Stimulated activated effector memory CD8-positive, alpha-beta T cell treated with anti-CD3 and anti-CD28 coated beads, Interleukin-12 subunit alpha, Interleukin-12 subunit beta, amount 100 ng/mL, for 72 hours (primary cell): ENCODE measurements at regions not wholly inside any gene's neighbourhood (a gene's known extent, or its start where the extent isn't known, plus 50 kb on each side); places are given as distances from the start of the nearest gene placed in this dataset.
A peak's percentile ranks its signal among the peaks of the same experiment; 100 is the strongest.

Experiments used
- ATAC-seq: fragments of 150-1000 bp; cut with Tn5 transposase; 2 replicates; pipeline ENCODE4 v1.10.0; 2021
- DNase-seq, 2 donors: peaks; one replicate each; pipeline ENCODE4 v3.0.0; 2021 to 2022; ENCODE audit warnings: low spot score in 2 of 2
- H3K27ac Mint-ChIP-seq: one replicate; pipeline ENCODE4 v1.8.0; 2022; ENCODE audit warnings: mild to moderate bottlenecking, mixed read lengths
- H3K36me3 Mint-ChIP-seq: one replicate; pipeline ENCODE4 v1.8.0; 2022; ENCODE audit warnings: mild to moderate bottlenecking, mixed read lengths
- H3K4me1 Mint-ChIP-seq: one replicate; pipeline ENCODE4 v1.8.0; 2022; ENCODE audit warnings: mixed read lengths
- H3K4me3 Mint-ChIP-seq: one replicate; pipeline ENCODE4 v1.8.0; 2022; ENCODE audit warnings: mild to moderate bottlenecking, mixed read lengths
- H3K9me3 Mint-ChIP-seq: one replicate; pipeline ENCODE4 v1.8.0; 2022; ENCODE audit warnings: mixed read lengths

- H3K36me3 Mint-ChIP-seq: no peaks in the 10 kb centered on the region
- H3K27ac Mint-ChIP-seq: no peak overlapping the region
- no peak overlapping the region for H3K4me3 Mint-ChIP-seq
- H3K9me3 Mint-ChIP-seq: peaks cover 3% of the 10 kb centered on the region
- DNase-seq: no peak
- peaks cover 21% of the 10 kb centered on the region for H3K4me1 Mint-ChIP-seq
- ATAC-seq: no peak
Observed at GRCh38 chr12:68489273-68489672, 121.4 kb upstream of the RAP1B start.

DNA sequence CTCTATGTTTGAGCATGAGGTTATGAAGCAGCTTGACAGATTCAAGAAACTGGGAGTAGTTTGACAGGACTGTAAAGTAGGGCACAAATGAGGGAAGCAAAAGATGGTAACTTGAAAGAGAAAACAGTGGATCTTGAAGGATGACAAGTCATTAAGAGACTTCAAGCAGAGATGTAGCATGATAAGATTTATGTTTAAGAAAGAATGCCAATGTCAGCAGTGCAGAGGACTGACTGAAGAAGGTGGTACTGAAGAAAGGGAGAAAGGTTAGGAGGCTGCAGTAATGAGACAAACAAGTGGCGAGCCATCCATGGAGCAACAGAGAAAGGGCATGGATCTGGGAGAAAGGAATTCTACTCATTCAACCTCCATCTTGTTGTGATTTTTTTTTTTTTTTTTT is 120.2 kb upstream of the RAP1B start:
- no peak overlapping the region for H3K4me3 Mint-ChIP-seq
- H3K27ac Mint-ChIP-seq: no peak overlapping the region
- no peak for DNase-seq
- no peaks in the 10 kb centered on the region for H3K36me3 Mint-ChIP-seq
- ATAC-seq: no peak
- peaks cover 18% of the 10 kb centered on the region for H3K4me1 Mint-ChIP-seq
- peaks cover 3% of the 10 kb centered on the region for H3K9me3 Mint-ChIP-seq

GRCh38 chr12:68491204-68491960 is 119.3 kb upstream of the RAP1B start:
- peak; percentile 26 for ATAC-seq
- Mint-ChIP-seq H3K27ac (no peak overlapping the region), H3K4me1 (peaks cover 27% of the 10 kb centered on the region), H3K9me3 (peaks cover 3% of the 10 kb centered on the region), H3K36me3 (no peaks in the 10 kb centered on the region), H3K4me3 (no peak overlapping the region)
- DNase-seq: no peak

- no peak overlapping the region for H3K4me3 Mint-ChIP-seq
- peaks cover 54% of the 10 kb centered on the region for H3K4me1 Mint-ChIP-seq
- H3K27ac Mint-ChIP-seq: no peak overlapping the region
- H3K36me3 Mint-ChIP-seq: peaks cover 12% of the 10 kb centered on the region
- ATAC-seq: no peak
- H3K9me3 Mint-ChIP-seq: peaks cover 1% of the 10 kb centered on the region
- DNase-seq: no peak
Observed at GRCh38 chr12:68495336-68496070, 115.2 kb upstream of the RAP1B start.

- Mint-ChIP-seq H3K4me3 (peak overlapping the region; percentile 67), H3K27ac (peak overlapping the region; percentile 97), H3K4me1 (peaks cover 41% of the 10 kb centered on the region), H3K9me3 (no peaks in the 10 kb centered on the region), H3K36me3 (peaks cover 12% of the 10 kb centered on the region)
- DNase-seq (no peak), ATAC-seq (peak; percentile 89)
Observed at GRCh38 chr12:68497107-68497506, 113.6 kb upstream of the RAP1B start.

DNA sequence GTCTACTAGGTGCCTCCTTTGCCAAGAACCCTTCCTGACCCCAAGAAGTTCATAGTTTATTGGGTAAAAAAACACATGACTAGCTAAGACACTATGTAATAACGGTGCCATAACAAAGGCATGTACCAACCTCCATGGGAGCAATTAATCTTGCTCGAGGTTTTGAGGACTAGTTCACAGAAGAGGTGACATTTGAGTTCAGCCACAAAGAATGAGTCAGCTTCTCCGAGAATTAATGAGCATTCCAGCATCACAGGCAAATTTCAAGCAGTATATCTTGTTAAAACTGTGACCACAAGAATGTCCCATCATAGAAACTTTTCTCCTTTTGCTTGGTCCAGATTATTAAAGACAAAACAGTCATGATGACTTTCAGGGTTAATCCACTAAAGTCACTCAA is 113.0 kb upstream of the RAP1B start:
- peak in 1 of 2 donors; percentile 78 for DNase-seq
- peaks cover 41% of the 10 kb centered on the region for H3K4me1 Mint-ChIP-seq
- peak; percentile 94 for ATAC-seq
- peak overlapping the region; percentile 97 for H3K27ac Mint-ChIP-seq
- peak overlapping the region; percentile 67 for H3K4me3 Mint-ChIP-seq
- H3K9me3 Mint-ChIP-seq: no peaks in the 10 kb centered on the region
- peaks cover 12% of the 10 kb centered on the region for H3K36me3 Mint-ChIP-seq

- Mint-ChIP-seq H3K4me3 (peak overlapping the region; percentile 67), H3K36me3 (peaks cover 12% of the 10 kb centered on the region), H3K4me1 (peaks cover 41% of the 10 kb centered on the region), H3K9me3 (no peaks in the 10 kb centered on the region), H3K27ac (peak overlapping the region; percentile 97)
- ATAC-seq (no peak), DNase-seq (no peak)
Observed at GRCh38 chr12:68498736-68499135, 112.0 kb upstream of the RAP1B start.

DNA sequence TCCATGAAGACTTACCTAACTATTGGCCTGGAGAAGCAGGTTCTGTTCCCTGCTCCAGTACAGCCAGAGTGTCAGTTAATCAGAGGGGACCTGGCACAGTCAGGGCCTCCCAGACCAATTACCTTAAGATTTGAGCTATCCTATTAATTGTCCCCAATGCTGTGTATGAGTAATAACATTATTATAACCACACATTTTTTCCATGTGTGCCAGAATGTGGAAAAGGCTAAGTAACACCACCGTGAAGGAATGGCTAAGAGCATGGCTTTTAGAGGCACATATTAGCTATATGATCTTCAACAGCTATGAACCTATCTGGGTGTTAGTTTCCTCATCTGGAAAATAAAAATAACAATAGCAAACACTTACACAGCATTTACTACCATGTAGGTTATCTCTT is 111.1 kb upstream of the RAP1B start:
- H3K9me3 Mint-ChIP-seq: no peaks in the 10 kb centered on the region
- DNase-seq: no peak
- H3K4me1 Mint-ChIP-seq: peaks cover 41% of the 10 kb centered on the region
- ATAC-seq: no peak
- H3K36me3 Mint-ChIP-seq: peaks cover 12% of the 10 kb centered on the region
- no peak overlapping the region for H3K4me3 Mint-ChIP-seq
- no peak overlapping the region for H3K27ac Mint-ChIP-seq

GRCh38 chr12:68501226-68501625 is 109.5 kb upstream of the RAP1B start:
- Mint-ChIP-seq H3K36me3 (peaks cover 12% of the 10 kb centered on the region), H3K9me3 (no peaks in the 10 kb centered on the region), H3K4me3 (no peak overlapping the region), H3K27ac (no peak overlapping the region), H3K4me1 (peaks cover 38% of the 10 kb centered on the region)
- ATAC-seq (no peak), DNase-seq (no peak)

- Mint-ChIP-seq H3K27ac (peak overlapping the region; percentile 71), H3K9me3 (no peaks in the 10 kb centered on the region), H3K4me3 (no peak overlapping the region), H3K4me1 (peaks cover 8% of the 10 kb centered on the region), H3K36me3 (no peaks in the 10 kb centered on the region)
- DNase-seq: no peak
- no peak for ATAC-seq
Observed at GRCh38 chr12:68505970-68506369, 104.7 kb upstream of the RAP1B start.

DNA sequence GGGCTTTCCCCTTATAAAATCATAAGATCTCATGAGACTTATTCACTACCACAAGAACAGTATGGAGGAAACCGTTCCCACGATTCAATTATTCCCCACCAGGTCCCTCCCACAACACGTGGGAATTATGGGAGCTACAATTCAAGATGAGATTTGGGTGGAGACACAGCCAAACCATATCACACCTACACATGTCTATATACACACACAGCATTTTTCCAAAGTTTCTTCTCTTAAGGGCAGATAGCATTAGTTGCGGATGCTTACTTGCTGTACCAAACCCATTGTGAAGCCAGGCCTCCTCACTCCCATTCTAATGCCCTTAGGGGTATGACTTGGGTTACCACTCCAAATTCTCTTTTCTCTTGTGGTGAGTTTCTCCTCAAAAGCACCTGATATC is 104.1 kb upstream of the RAP1B start:
- Mint-ChIP-seq H3K9me3 (no peaks in the 10 kb centered on the region), H3K4me3 (no peak overlapping the region), H3K36me3 (no peaks in the 10 kb centered on the region), H3K27ac (peak overlapping the region; percentile 71), H3K4me1 (peaks cover 8% of the 10 kb centered on the region)
- ATAC-seq: no peak
- DNase-seq: no peak

GRCh38 chr12:68507657-68508056 is 103.0 kb upstream of the RAP1B start:
- H3K4me1 Mint-ChIP-seq: peaks cover 8% of the 10 kb centered on the region
- no peak overlapping the region for H3K4me3 Mint-ChIP-seq
- H3K36me3 Mint-ChIP-seq: no peaks in the 10 kb centered on the region
- H3K9me3 Mint-ChIP-seq: peaks cover under 1% of the 10 kb centered on the region
- peak overlapping the region; percentile 16 for H3K27ac Mint-ChIP-seq
- ATAC-seq (no peak), DNase-seq (no peak)

DNA sequence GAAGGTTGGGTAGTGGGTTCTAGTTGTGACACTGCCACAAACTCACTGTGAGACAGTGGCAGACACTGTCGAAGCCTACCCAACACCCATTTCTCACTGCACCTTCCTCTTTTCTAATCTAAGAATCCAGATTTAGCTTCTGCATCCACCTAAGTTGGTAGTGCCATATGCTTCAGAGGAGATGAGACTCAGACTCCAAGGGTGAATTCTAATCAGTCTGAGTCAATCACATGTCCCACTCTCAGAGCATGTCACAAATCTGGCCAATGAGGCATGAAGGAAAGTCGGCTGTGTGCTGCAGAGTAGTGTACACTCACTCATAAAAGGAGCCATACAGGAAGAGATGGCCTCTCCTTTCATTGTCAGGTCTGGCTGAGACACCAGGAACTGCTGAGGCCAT is 102.1 kb upstream of the RAP1B start:
- DNase-seq: no peak
- no peak overlapping the region for H3K27ac Mint-ChIP-seq
- no peaks in the 10 kb centered on the region for H3K36me3 Mint-ChIP-seq
- no peak for ATAC-seq
- no peak overlapping the region for H3K4me3 Mint-ChIP-seq
- H3K9me3 Mint-ChIP-seq: peaks cover 2% of the 10 kb centered on the region
- peaks cover 8% of the 10 kb centered on the region for H3K4me1 Mint-ChIP-seq

GRCh38 chr12:68509242-68509641 is 101.5 kb upstream of the RAP1B start:
- Mint-ChIP-seq H3K9me3 (peaks cover 2% of the 10 kb centered on the region), H3K36me3 (no peaks in the 10 kb centered on the region), H3K27ac (no peak overlapping the region), H3K4me3 (no peak overlapping the region), H3K4me1 (peaks cover 8% of the 10 kb centered on the region)
- DNase-seq: no peak
- ATAC-seq: no peak

GRCh38 chr12:68510397-68510796 is 100.3 kb upstream of the RAP1B start:
- Mint-ChIP-seq H3K4me1 (peaks cover 8% of the 10 kb centered on the region), H3K4me3 (no peak overlapping the region), H3K9me3 (peaks cover 2% of the 10 kb centered on the region), H3K27ac (no peak overlapping the region), H3K36me3 (no peaks in the 10 kb centered on the region)
- no peak for ATAC-seq
- DNase-seq: no peak

GRCh38 chr12:68514807-68515411 is 95.8 kb upstream of the RAP1B start:
- DNase-seq (no peak), ATAC-seq (no peak)
- H3K36me3 Mint-ChIP-seq: no peaks in the 10 kb centered on the region
- no peak overlapping the region for H3K4me3 Mint-ChIP-seq
- H3K4me1 Mint-ChIP-seq: no peaks in the 10 kb centered on the region
- peaks cover 2% of the 10 kb centered on the region for H3K9me3 Mint-ChIP-seq
- H3K27ac Mint-ChIP-seq: no peak overlapping the region
